ENCODE measurements at regions not wholly inside any gene's neighbourhood (a gene's known extent, or its start where the extent isn't known, plus 50 kb on each side); places are given as distances from the start of the nearest gene placed in this dataset.

DNA sequence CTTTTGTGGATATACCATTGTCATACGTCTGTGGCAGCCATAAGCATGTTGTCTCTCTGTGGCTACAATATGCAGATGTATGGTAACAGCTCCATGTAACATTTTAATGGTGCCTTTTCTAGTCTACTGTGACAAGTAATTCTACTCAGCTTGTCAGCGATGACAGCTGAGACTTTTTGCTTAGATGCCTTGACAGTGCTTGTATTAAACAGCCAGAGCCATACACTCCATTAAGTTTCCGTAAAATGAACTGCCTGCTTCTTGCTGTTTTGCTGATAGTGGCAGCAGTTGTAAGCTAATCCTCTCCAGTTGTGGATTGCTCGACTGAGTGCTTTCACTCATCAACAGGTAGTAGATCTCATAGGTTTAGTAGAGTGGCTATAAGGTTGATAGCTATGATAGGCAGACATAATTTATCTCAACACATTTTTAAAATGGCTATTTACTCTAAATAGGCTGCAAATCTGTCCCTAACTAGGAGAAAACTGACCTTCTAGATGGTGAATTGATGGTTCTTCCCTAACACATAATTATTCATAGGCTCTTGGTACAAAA, 260.2 kb upstream of the NAALADL2 start:
- TF ChIP-seq, protein P1, sequence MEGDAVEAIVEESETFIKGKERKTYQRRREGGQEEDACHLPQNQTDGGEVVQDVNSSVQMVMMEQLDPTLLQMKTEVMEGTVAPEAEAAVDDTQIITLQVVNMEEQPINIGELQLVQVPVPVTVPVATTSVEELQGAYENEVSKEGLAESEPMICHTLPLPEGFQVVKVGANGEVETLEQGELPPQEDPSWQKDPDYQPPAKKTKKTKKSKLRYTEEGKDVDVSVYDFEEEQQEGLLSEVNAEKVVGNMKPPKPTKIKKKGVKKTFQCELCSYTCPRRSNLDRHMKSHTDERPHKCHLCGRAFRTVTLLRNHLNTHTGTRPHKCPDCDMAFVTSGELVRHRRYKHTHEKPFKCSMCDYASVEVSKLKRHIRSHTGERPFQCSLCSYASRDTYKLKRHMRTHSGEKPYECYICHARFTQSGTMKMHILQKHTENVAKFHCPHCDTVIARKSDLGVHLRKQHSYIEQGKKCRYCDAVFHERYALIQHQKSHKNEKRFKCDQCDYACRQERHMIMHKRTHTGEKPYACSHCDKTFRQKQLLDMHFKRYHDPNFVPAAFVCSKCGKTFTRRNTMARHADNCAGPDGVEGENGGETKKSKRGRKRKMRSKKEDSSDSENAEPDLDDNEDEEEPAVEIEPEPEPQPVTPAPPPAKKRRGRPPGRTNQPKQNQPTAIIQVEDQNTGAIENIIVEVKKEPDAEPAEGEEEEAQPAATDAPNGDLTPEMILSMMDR (conservative IDR thresholded peaks at IDR 0.05; ENCODE audit: low read length) = no peak
- TF ChIP-seq EZH2phosphoT487 (IDR thresholded peaks at IDR 0.05; ENCODE audit: borderline replicate concordance) = no peak

Data from Loucy (cell line).